Upper lobe of left lung (tissue), 6 donors: ENCODE measurements at regions not wholly inside any gene's neighbourhood (a gene's known extent, or its start where the extent isn't known, plus 50 kb on each side); places are given as distances from the start of the nearest gene placed in this dataset.

Source experiments
- ATAC-seq, 2 donors: fragments of 200-7000 bp; cut with Tn5 transposase; one replicate each; pipeline ENCODE4 v1.9.1; 2022; ENCODE audit warnings: mild to moderate bottlenecking in 2 of 2, moderate library complexity in 2 of 2; ENCODE audit not compliant: low FRiP score in 2 of 2
- DNase-seq, 2 donors: peaks; one replicate each; pipeline ENCODE4 v3.0.0-alpha.2; 2019 to 2020
- H3K27ac ChIP-seq, 4 donors: fragments of 200-600 bp; sonication (generic); one replicate each; pipeline ENCODE4 v1.5.1; 2016 to 2019
- H3K27me3 ChIP-seq, 4 donors: fragments of 200-600 bp; sonication (generic); one replicate each; pipeline ENCODE4 v1.5.1; 2017 to 2019
- H3K36me3 ChIP-seq, 4 donors: fragments of 200-600 bp; sonication (generic); one replicate each; pipeline ENCODE4 v1.5.1; 2016 to 2019
- H3K4me1 ChIP-seq, 4 donors: fragments of 200-600 bp; sonication (generic); one replicate each; pipeline ENCODE4 v1.5.1; 2018 to 2019
- H3K4me3 ChIP-seq, 4 donors: fragments of 200-600 bp; sonication (generic); one replicate each; pipeline ENCODE4 v1.5.1; 2017 to 2019; ENCODE audit warnings: mild to moderate bottlenecking in 2 of 4, moderate library complexity in 1 of 4
- H3K9me3 ChIP-seq, 4 donors: fragments of 200-600 bp; sonication (generic); one replicate each; pipeline ENCODE4 v1.5.1; 2018 to 2019
- EP300 ChIP-seq, 4 donors: sonication (generic); formaldehyde crosslinking; IDR thresholded peaks; one replicate each; pipeline ENCODE4 v1.5.1; 2017; ENCODE audit warnings: antibody characterized with exemption in 4 of 4, control low read depth in 2 of 4
- POLR2A ChIP-seq, 4 donors: fragments of 450-650 bp; IDR thresholded peaks; one replicate each; pipeline ENCODE4 v1.5.1; 2016 to 2017; ENCODE audit warnings: antibody characterized with exemption in 4 of 4, mild to moderate bottlenecking in 2 of 4
- POLR2AphosphoS5 ChIP-seq, 2 donors: sonication (generic); formaldehyde crosslinking; IDR thresholded peaks; one replicate each; pipeline ENCODE4 v1.5.1; 2017; ENCODE audit warnings: antibody characterized with exemption in 2 of 2
- WGBS, 2 donors: methylation state at CpG; one replicate each; pipeline ENCODE4 v1.1.5; 2017 to 2018; 5-methylcytosine and 5-hydroxymethylcytosine counted together
- TF ChIP-seq, protein P1 (sequence below), 6 experiments: fragments of 450-650 bp in 4 of 6; fragments of 200-600 bp in 2 of 6; sonication (generic) in 2 of 6; IDR thresholded peaks; one replicate each; pipeline ENCODE4 v1.5.1; 2016 to 2019; ENCODE audit warnings: antibody characterized with exemption in 6 of 6
- donor health status: DM: no; HTN: no; CAD: no; lungs with moderate emphysema.
- donor health status: DM: no; HTN: yes; CAD: no; lungs with severe emphysema.

DNA sequence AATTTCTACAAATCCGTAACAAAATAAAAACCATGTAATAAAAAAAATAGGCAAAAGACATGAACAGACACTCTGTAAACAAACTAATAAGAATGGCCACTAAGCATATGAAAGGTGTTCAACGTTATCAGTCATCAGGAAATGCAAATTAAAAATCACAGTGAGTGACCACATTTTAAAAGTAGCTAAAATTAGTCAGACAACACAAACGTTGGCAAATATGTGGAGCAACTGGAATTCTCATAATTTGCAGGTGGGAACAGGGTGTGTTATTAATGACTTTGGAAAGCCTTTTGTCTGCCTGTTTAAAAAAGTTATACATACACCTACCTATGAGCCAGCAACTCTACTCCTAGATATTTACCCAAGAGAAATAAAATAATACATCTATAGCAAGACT lies 164.4 kb downstream of the RMI1 start:
- H3K36me3 ChIP-seq = no peaks in the 10 kb centered on the region
- 77 to 83% methylated on average over 3 of the region's 3 CpGs for WGBS, 2 donors
- no peak overlapping the region for H3K4me3 ChIP-seq
- H3K9me3 ChIP-seq = no peaks in the 10 kb centered on the region
- no peak for ATAC-seq
- peaks cover 23 to 31% (median 24%) of the 10 kb centered on the region in 4 donors for H3K4me1 ChIP-seq
- H3K27ac ChIP-seq = no peak overlapping the region
- peaks cover 0 to 15% (median 8%) of the 10 kb centered on the region in 4 donors for H3K27me3 ChIP-seq
- TF ChIP-seq, protein P1, sequence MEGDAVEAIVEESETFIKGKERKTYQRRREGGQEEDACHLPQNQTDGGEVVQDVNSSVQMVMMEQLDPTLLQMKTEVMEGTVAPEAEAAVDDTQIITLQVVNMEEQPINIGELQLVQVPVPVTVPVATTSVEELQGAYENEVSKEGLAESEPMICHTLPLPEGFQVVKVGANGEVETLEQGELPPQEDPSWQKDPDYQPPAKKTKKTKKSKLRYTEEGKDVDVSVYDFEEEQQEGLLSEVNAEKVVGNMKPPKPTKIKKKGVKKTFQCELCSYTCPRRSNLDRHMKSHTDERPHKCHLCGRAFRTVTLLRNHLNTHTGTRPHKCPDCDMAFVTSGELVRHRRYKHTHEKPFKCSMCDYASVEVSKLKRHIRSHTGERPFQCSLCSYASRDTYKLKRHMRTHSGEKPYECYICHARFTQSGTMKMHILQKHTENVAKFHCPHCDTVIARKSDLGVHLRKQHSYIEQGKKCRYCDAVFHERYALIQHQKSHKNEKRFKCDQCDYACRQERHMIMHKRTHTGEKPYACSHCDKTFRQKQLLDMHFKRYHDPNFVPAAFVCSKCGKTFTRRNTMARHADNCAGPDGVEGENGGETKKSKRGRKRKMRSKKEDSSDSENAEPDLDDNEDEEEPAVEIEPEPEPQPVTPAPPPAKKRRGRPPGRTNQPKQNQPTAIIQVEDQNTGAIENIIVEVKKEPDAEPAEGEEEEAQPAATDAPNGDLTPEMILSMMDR (IDR thresholded peaks at IDR 0.05) = no peak
- no peak for TF ChIP-seq POLR2A (IDR thresholded peaks at IDR 0.05)
- TF ChIP-seq EP300 (IDR thresholded peaks at IDR 0.05) = no peak
- TF ChIP-seq POLR2AphosphoS5 (IDR thresholded peaks at IDR 0.05) = no peak
- no peak for DNase-seq

DNA sequence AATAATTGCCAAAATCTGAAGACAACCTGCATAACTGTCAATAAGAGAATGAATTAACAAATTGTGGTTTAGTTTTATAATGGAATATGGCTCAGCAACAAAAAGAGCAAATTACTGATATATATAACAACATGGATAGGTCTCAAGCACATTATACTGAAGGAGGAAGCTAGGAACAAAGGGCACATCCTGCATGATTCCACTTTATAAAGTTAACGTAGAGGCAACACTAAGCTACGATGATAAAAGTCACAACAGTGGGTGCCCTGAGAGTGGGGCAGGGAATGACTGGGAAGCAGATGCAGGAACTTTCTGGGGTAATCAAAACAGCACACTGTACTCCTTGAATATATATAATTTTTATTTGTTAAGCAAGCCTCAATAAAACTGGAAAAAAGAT lies 165.2 kb downstream of the RMI1 start:
- Histone ChIP-seq H3K4me3 (no peak overlapping the region), H3K9me3 (no peaks in the 10 kb centered on the region), H3K4me1 (peaks cover 16 to 24% (median 19%) of the 10 kb centered on the region in 4 donors), H3K36me3 (no peaks in the 10 kb centered on the region), H3K27ac (no peak overlapping the region), H3K27me3 (peaks cover 0 to 9% (median 3%) of the 10 kb centered on the region in 4 donors)
- 62 to 70% methylated on average over 2 of the region's 2 CpGs for WGBS, 2 donors
- no peak for DNase-seq
- no peak for ATAC-seq
- TF ChIP-seq POLR2A (IDR thresholded peaks at IDR 0.05) (no peak), EP300 (IDR thresholded peaks at IDR 0.05) (no peak), POLR2AphosphoS5 (IDR thresholded peaks at IDR 0.05) (no peak)
- TF ChIP-seq, protein P1 (IDR thresholded peaks at IDR 0.05) = no peak

DNA sequence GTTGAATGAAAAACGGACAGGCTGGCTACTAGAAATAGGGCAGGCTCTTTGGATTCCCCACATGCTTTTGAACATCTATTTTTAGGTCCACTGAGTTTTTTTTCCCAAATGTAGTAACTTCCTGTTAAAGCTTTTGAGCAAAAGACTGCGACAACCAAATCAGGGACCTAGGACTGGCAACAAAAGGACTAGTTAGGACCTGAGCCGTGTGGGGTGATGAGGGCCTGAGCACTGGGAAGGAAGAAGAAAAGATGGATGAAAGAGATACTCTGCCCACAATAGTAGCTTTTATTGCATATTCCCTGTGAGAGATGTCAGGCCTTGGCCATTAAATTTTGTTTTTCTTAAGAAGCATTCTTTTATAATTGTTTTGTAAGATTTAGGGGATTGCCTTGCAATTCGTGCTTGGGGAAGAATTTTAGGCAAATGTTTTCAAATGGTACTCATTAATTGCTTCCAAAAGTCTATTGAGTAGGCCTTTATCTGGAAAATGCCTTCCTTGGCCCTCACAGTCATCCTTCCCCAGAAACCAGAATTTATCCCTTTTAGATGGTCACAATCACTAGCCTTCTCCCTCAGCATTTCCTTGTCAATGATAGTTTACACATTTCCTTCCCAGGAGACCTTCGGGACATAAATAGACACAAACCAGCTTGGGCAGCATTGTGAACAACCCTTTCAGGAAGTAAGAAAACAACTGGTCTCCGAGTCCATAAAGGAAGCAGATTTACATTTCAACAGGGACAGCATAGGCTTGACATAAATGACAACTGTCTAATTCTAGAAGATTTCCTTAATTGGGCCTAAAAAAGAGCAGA lies 166.5 kb downstream of the RMI1 start:
- no peak for ATAC-seq

DNA sequence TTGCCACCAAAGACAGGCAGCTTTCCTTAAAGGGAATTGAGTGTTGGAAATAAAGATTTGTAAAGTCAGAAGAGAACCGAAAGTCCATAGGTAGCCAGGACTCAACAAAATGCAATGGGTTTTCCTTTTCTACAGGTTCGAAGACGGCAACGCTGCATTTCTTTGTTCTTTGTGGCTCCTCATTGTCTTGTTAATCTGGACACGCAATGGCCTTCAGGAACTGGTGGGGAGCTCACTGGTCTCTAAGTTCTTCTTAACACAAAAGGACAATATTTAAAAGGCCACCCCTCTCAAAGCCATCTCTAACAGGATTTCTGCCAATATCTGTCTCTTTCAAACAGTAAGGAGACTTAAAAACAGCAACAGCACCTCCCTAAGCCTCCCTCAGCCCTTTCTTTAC lies 170.6 kb downstream of the RMI1 start:
- H3K36me3 ChIP-seq = no peaks in the 10 kb centered on the region
- no peak overlapping the region for H3K27ac ChIP-seq
- TF ChIP-seq POLR2AphosphoS5 (IDR thresholded peaks at IDR 0.05) (no peak), EP300 (IDR thresholded peaks at IDR 0.05) (no peak), POLR2A (IDR thresholded peaks at IDR 0.05) (no peak)
- TF ChIP-seq, protein P1 (IDR thresholded peaks at IDR 0.05) = no peak
- no peaks in the 10 kb centered on the region for H3K27me3 ChIP-seq
- no peaks in the 10 kb centered on the region for H3K9me3 ChIP-seq
- DNase-seq = no peak
- H3K4me1 ChIP-seq = peaks cover 11 to 17% (median 15%) of the 10 kb centered on the region in 4 donors
- ATAC-seq = no peak
- no peak overlapping the region for H3K4me3 ChIP-seq
- WGBS, 2 donors = 85 to 93% methylated on average over 5 of the region's 5 CpGs

More for the DNA sequence above, 166.5 kb downstream of the RMI1 start:
- Histone ChIP-seq H3K4me3 (no peak overlapping the region), H3K27me3 (peaks cover 0 to 4% (median 1%) of the 10 kb centered on the region in 4 donors), H3K27ac (peak overlapping the region in 3 of 4 donors; percentile 25 to 67 (median 52)), H3K9me3 (no peaks in the 10 kb centered on the region), H3K4me1 (peaks cover 11 to 19% (median 16%) of the 10 kb centered on the region in 4 donors), H3K36me3 (no peaks in the 10 kb centered on the region)
- WGBS, 2 donors = 28 to 36% methylated on average over 6 of the region's 6 CpGs
- TF ChIP-seq EP300 (IDR thresholded peaks at IDR 0.05) = no peak
- TF ChIP-seq POLR2AphosphoS5 (IDR thresholded peaks at IDR 0.05) = no peak
- TF ChIP-seq, protein P1 (IDR thresholded peaks at IDR 0.05) = no peak
- no peak for TF ChIP-seq POLR2A (IDR thresholded peaks at IDR 0.05)
- DNase-seq = no peak
